Lung (tissue), 11 donors: ENCODE measurements at regions not wholly inside any gene's neighbourhood (a gene's known extent, or its start where the extent isn't known, plus 50 kb on each side); places are given as distances from the start of the nearest gene placed in this dataset.

Experiments
- ATAC-seq: fragments of 200-7000 bp; cut with Tn5 transposase; one replicate; pipeline ENCODE4 v1.9.1; 2020; ENCODE audit warnings: moderate number of reproducible peaks; ENCODE audit not compliant: insufficient read depth, low FRiP score
- DNase-seq, 3 donors: peaks; one replicate each; pipeline ENCODE4 v3.0.0-alpha.2; 2013 to 2017
- H3K27ac ChIP-seq, 2 donors: one replicate each; pipeline ENCODE4 v1.5.1; 2013; ENCODE audit warnings: mild to moderate bottlenecking in 2 of 2, moderate library complexity in 2 of 2, control low read depth in 1 of 2, inconsistent platforms in 1 of 2, low read depth in 1 of 2, low read length in 1 of 2
- H3K27me3 ChIP-seq, 3 donors: one replicate each; pipeline ENCODE4 v1.5.1; 2013; ENCODE audit warnings: low read length in 2 of 3; ENCODE audit not compliant: control insufficient read depth in 3 of 3, insufficient read depth in 3 of 3
- H3K36me3 ChIP-seq, 4 donors: one replicate each; pipeline ENCODE4 v1.5.1; 2013; ENCODE audit warnings: low read length in 4 of 4, mild to moderate bottlenecking in 1 of 4, moderate library complexity in 1 of 4; ENCODE audit not compliant: control insufficient read depth in 4 of 4, insufficient read depth in 4 of 4
- H3K4me1 ChIP-seq, 5 donors: one replicate each; pipeline ENCODE4 v1.5.1; 2013; ENCODE audit warnings: low read length in 5 of 5, mild to moderate bottlenecking in 2 of 5, moderate library complexity in 1 of 5; ENCODE audit not compliant: control insufficient read depth in 5 of 5, insufficient read depth in 5 of 5
- H3K4me3 ChIP-seq: one replicate; pipeline ENCODE4 v1.5.1; 2013; ENCODE audit warnings: mild to moderate bottlenecking, control low read depth, moderate library complexity
- H3K9ac ChIP-seq, 2 donors: one replicate each; pipeline ENCODE4 v1.5.1; 2013; ENCODE audit warnings: low read length in 2 of 2, control low read depth in 1 of 2; ENCODE audit not compliant: insufficient read depth in 1 of 2
- H3K9me3 ChIP-seq, 4 donors: one replicate each; pipeline ENCODE4 v1.5.1; 2013; ENCODE audit warnings: low read length in 3 of 4, mild to moderate bottlenecking in 1 of 4, moderate library complexity in 1 of 4; ENCODE audit not compliant: control insufficient read depth in 4 of 4, insufficient read depth in 3 of 4
- CTCF ChIP-seq: IDR thresholded peaks from 2 replicates; pipeline ENCODE4 v1.5.1; 2012; ENCODE audit warnings: mild to moderate bottlenecking; ENCODE audit errors: control extremely low read depth, extremely low read depth
- WGBS, 2 donors: extraction: QIAGEN DNeasy Blood & Tissue Kit; methylation state at CpG; one replicate each; pipeline ENCODE4 v1.1.7; 2013; 5-methylcytosine and 5-hydroxymethylcytosine counted together
- donor health status: control.
- donor health status: control.
- donor health status: Bipolar disorder and iron deficiency.
- donor health status: healthy.
- donor health status: DM: yes; HTN: yes; CAD: no.

- no peak overlapping the region for H3K27ac ChIP-seq
- H3K4me3 ChIP-seq: no peak overlapping the region
- H3K4me1 ChIP-seq: peaks cover 0 to 7% (median 0%) of the 10 kb centered on the region in 5 donors
- no peak for TF ChIP-seq CTCF
- H3K36me3 ChIP-seq: no peaks in the 10 kb centered on the region
- H3K27me3 ChIP-seq: peaks cover 5 to 23% (median 8%) of the 10 kb centered on the region in 3 donors
- no peak overlapping the region for H3K9ac ChIP-seq
- no peak for DNase-seq
- WGBS, 2 donors: 90 to 91% methylated on average over 8 of the region's 8 CpGs
- H3K9me3 ChIP-seq: peaks cover 0 to 9% (median 5%) of the 10 kb centered on the region in 4 donors
- no peak for ATAC-seq
These were observed 183.7 kb upstream of the ALKAL2 start for GRCh38 chr2:471560-471959.

- 93 to 94% methylated on average over 16 of the region's 16 CpGs for WGBS, 2 donors
- H3K4me1 ChIP-seq: peaks cover 0 to 7% (median 0%) of the 10 kb centered on the region in 5 donors
- ATAC-seq: no peak
- no peak overlapping the region for H3K27ac ChIP-seq
- TF ChIP-seq CTCF: no peak
- H3K27me3 ChIP-seq: peaks cover 8 to 23% (median 13%) of the 10 kb centered on the region in 3 donors
- no peak overlapping the region for H3K4me3 ChIP-seq
- H3K9ac ChIP-seq: no peak overlapping the region
- peaks cover 0 to 7% (median 5%) of the 10 kb centered on the region in 4 donors for H3K9me3 ChIP-seq
- no peaks in the 10 kb centered on the region for H3K36me3 ChIP-seq
- DNase-seq: no peak
These were observed 181.6 kb upstream of the ALKAL2 start for GRCh38 chr2:469514-469913.

GRCh38 chr2:468648-469336 is 180.9 kb upstream of the ALKAL2 start:
- 33 to 36% methylated on average over 29 of the region's 29 CpGs for WGBS, 2 donors
- H3K4me1 ChIP-seq: peaks cover 0 to 7% (median 0%) of the 10 kb centered on the region in 5 donors
- ATAC-seq: no peak
- no peaks in the 10 kb centered on the region for H3K36me3 ChIP-seq
- no peak for TF ChIP-seq CTCF
- no peak overlapping the region for H3K9ac ChIP-seq
- peaks cover 8 to 23% (median 13%) of the 10 kb centered on the region in 3 donors for H3K27me3 ChIP-seq
- DNase-seq: peak in 1 of 3 donors; percentile 24
- H3K9me3 ChIP-seq: peaks cover 0 to 5% (median 3%) of the 10 kb centered on the region in 4 donors
- no peak overlapping the region for H3K27ac ChIP-seq
- no peak overlapping the region for H3K4me3 ChIP-seq
